22Rv1 (cell line): ENCODE measurements at regions not wholly inside any gene's neighbourhood (a gene's known extent, or its start where the extent isn't known, plus 50 kb on each side); places are given as distances from the start of the nearest gene placed in this dataset.

Experiments
- ZFX ChIP-seq: fragments of 450-650 bp; IDR thresholded peaks from 2 replicates; pipeline ENCODE4 v1.6.1; 2017; ENCODE audit warnings: antibody characterized with exemption, borderline replicate concordance
- TF ChIP-seq, protein P1 (sequence below): fragments of 450-650 bp; IDR thresholded peaks from 2 replicates; pipeline ENCODE4 v1.5.1; 2017; ENCODE audit warnings: mild to moderate bottlenecking

DNA sequence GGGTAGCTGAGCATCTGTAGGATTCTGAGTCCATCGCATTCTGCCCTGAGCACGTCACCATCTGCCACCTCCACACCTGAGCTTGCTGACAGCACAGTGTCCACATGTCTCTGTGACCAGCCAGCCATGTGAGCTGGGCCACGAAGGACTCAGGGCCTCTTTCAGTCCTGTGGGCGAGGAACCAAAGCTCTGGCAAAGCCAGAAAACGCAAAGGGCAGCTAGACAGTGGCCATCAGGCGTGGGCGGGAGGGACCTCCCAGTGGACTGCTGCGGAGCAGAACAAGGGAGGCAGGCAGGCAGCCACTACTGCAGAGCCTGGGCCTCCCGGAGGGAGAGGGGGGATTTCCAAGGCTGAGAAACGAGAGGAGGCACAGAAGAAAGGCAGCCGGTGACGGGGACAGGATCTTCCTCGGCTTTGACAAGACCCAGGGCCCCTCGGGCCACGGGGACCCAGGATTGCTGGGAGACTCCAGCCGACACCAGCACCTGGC lies 274.6 kb upstream of the SALL3 start:
- TF ChIP-seq, protein P1, sequence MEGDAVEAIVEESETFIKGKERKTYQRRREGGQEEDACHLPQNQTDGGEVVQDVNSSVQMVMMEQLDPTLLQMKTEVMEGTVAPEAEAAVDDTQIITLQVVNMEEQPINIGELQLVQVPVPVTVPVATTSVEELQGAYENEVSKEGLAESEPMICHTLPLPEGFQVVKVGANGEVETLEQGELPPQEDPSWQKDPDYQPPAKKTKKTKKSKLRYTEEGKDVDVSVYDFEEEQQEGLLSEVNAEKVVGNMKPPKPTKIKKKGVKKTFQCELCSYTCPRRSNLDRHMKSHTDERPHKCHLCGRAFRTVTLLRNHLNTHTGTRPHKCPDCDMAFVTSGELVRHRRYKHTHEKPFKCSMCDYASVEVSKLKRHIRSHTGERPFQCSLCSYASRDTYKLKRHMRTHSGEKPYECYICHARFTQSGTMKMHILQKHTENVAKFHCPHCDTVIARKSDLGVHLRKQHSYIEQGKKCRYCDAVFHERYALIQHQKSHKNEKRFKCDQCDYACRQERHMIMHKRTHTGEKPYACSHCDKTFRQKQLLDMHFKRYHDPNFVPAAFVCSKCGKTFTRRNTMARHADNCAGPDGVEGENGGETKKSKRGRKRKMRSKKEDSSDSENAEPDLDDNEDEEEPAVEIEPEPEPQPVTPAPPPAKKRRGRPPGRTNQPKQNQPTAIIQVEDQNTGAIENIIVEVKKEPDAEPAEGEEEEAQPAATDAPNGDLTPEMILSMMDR, result no peak
- TF ChIP-seq ZFX, result no peak
